ENCODE measurements at regions not wholly inside any gene's neighbourhood (a gene's known extent, or its start where the extent isn't known, plus 50 kb on each side); places are given as distances from the start of the nearest gene placed in this dataset.

DNA sequence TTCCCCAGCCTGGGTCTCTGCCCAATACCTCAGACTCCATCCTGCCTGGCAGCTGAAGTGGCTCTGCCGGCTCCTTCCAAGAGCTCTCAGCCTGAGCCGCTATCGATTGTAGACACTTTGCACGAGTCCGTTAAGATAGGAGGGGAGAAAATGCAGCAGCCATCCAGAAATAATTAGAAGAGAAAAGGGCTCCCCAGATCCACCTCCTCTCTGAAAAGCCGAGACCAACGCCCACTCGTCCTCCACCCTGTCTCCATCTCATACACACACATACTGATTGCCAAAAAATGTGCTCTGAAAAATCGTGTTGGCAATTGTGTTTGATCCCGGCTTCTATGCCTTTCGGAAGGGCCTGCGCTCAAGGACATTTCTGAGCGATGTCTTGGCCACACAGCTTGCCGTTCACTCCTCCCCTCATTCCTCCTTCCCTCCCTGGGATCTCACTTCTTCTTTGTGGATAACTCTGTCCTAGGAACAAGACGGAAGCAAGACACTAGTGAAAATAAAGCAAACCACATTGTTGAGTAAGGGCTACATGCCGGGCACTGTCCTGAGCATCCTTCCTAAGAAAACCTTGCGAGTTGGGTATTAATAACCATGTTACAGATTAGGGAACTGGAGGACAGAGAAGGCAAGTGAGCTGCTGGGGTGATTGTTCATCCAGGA is 372.8 kb upstream of the MYT1L start:
- H3K9me3 Mint-ChIP-seq = no peaks in the 10 kb centered on the region

DNA sequence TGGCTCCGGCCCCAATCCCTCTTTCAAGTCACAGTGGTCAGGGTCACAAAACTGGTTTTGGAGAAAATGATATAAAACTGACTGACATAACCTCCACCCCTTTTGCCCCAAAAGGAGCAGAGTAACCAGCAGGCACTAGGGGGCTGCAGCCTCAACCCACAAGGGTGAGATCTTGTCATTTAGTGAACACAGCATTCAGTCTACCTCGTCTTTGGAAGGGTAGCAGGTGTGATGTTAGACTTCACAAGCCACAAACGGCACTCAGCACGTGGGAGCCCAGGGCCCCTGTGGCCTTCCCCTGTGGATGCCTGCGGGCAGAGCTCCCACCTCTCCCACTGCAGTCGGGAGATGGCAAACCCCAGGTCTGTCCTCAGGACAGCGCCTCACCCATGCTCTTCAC is 372.1 kb upstream of the MYT1L start:
- no peaks in the 10 kb centered on the region for H3K27me3 Mint-ChIP-seq
- H3K4me1 Mint-ChIP-seq = peaks cover 3% of the 10 kb centered on the region
- no peaks in the 10 kb centered on the region for H3K36me3 Mint-ChIP-seq
- no peak overlapping the region for H3K4me3 Mint-ChIP-seq
- H3K9me3 Mint-ChIP-seq = no peaks in the 10 kb centered on the region
- no peak overlapping the region for H3K27ac Mint-ChIP-seq

More for the DNA sequence above, 372.8 kb upstream of the MYT1L start:
- Mint-ChIP-seq H3K36me3 (no peaks in the 10 kb centered on the region), H3K4me1 (peaks cover 3% of the 10 kb centered on the region), H3K4me3 (no peak overlapping the region), H3K27me3 (no peaks in the 10 kb centered on the region), H3K27ac (no peak overlapping the region)

DNA sequence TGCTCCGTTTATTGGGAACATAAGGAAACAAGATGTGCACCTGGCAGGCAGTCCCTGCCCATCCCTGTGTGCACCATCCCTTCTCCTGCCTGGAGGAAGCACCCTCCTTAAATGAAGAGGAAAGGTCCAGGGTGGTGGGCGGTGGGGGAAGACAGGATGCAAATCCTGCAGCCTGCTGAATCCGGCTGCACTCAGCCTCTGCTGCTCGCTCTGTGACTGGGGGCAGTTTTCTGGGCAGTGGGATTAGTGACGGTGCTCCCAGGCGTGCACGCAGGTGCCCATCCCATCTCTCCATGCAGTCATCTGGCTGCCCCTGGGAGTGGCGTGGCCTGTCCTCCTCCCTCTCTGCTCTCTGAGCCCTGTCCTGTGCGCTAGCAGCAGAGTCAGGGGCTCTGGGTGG is 371.3 kb upstream of the MYT1L start:
- Mint-ChIP-seq H3K4me3 (no peak overlapping the region), H3K27ac (no peak overlapping the region), H3K36me3 (no peaks in the 10 kb centered on the region), H3K9me3 (no peaks in the 10 kb centered on the region), H3K27me3 (no peaks in the 10 kb centered on the region), H3K4me1 (peaks cover 3% of the 10 kb centered on the region)

DNA sequence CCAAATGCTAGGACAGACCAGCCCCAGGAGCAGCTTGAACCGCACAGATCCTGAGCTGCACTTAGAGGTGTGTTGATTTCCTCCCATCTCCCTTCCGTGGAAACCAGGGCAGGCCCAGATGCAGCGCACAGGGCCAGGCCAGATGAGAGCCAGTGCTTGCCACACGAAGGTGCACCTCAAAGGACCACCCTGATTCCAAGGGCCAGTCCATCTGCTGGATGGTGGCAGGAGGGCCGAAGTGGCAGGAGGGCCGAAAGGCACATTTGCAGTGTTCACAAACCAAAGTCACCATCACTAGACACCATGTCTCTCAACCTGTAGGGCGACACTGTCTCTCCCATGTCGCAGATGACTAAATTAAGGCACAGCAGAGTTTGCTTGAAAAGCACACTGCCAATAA is 370.7 kb upstream of the MYT1L start:
- Mint-ChIP-seq H3K27ac (no peak overlapping the region), H3K9me3 (no peaks in the 10 kb centered on the region), H3K4me3 (no peak overlapping the region), H3K27me3 (no peaks in the 10 kb centered on the region), H3K36me3 (no peaks in the 10 kb centered on the region), H3K4me1 (peaks cover 3% of the 10 kb centered on the region)

DNA sequence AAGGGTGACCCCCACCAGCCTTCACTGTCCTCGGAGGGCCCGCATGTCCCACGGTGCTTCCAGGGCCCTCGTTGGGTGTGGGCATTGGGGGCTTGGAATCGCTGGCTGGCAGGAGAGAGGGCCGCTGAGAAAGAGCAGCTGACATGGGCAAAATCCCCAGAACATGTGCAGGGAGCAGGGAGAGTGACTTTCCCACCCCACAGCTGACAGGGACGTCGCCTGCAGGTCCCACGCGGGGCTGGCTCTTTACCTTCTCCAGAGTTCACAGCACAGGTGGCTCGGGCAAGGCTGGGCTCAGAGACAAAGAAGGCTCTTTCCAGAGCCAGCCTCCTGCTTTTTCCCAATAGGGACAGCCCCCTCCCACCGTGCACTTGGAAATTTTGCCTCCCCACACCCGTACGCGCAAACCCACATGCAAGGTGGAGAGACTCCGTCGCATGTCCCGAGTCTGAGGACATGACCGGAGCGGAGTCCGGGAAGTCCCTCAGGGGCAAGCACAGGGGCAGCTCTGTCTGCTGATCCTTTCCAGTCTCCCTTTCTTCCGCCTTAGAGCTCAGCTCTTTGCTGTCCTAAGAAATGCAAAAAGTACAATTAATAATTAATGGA is 370.2 kb upstream of the MYT1L start:
- Mint-ChIP-seq H3K4me3 (no peak overlapping the region), H3K9me3 (no peaks in the 10 kb centered on the region), H3K4me1 (peaks cover 3% of the 10 kb centered on the region), H3K36me3 (no peaks in the 10 kb centered on the region), H3K27me3 (no peaks in the 10 kb centered on the region), H3K27ac (no peak overlapping the region)

DNA sequence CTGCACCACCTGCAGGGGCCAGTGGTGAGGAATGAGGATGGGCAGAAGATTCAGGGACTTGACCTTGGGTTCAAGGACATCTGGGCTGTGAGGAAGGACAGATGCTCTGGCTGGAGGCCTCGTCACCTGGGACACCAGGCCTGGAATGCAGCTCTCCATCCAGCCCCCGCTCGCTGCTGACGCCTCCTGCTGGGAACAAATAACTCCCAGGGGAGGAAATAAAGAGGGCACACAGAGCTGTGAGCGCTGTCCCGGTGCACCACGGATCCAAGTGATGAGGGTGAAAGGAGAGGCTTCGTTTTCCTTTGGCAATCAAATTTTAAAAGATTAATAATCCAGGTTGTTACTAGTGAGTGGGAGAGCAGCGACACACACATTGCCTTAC is 368.0 kb upstream of the MYT1L start:
- H3K36me3 Mint-ChIP-seq = no peaks in the 10 kb centered on the region
- no peak overlapping the region for H3K4me3 Mint-ChIP-seq
- H3K27ac Mint-ChIP-seq = no peak overlapping the region
- no peaks in the 10 kb centered on the region for H3K4me1 Mint-ChIP-seq
- H3K27me3 Mint-ChIP-seq = no peaks in the 10 kb centered on the region
- no peaks in the 10 kb centered on the region for H3K9me3 Mint-ChIP-seq

DNA sequence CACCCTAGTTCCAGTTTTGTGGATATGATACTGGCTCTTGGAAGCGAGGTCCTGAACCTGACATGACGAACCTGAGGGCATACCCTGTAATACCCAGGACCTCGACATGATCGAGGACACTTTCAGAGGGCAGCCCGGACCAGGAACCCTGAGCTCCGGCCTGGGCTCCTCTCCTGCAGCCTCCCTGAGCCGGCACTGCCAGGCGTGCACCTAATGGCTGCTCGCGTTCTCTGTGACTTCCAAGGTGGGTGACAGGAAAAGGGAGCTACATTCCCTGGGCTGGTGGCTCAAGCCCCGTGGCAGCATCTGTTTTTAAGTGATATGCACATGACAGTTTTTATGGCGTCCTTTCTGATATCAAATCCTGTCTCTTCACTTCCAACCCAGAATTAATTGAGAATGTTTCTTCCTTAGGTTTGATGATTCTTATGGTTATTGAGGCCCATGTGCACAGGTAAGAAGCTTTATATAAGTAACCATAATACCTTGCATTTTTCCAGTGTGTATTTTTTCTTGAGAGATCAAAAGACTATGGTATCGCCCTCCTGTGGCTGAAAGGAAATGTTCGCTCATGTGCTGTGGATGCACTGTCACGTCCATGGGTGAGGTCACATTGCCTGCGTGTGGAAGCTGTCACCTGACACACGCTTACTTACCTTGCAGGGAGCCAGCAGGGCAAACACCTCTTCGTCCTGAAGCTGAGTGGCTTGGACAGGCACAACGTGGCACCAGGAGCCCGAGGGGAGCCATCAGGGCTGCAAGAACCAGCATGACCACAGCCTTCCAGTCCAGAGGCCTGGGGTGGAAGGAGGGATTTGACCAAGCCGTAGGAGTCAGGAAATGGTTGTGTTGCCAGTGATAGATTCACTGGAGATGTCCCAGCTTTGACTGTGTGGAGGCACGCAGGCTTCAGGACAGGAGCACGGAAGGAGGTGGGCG is 367.4 kb upstream of the MYT1L start:
- Mint-ChIP-seq H3K36me3 (no peaks in the 10 kb centered on the region), H3K4me3 (no peak overlapping the region), H3K4me1 (no peaks in the 10 kb centered on the region), H3K9me3 (no peaks in the 10 kb centered on the region), H3K27me3 (no peaks in the 10 kb centered on the region), H3K27ac (no peak overlapping the region)

GRCh38 chr2:2696733-2697455 is 365.8 kb upstream of the MYT1L start:
- H3K27me3 Mint-ChIP-seq = no peaks in the 10 kb centered on the region
- H3K27ac Mint-ChIP-seq = no peak overlapping the region
- no peaks in the 10 kb centered on the region for H3K4me1 Mint-ChIP-seq
- no peak overlapping the region for H3K4me3 Mint-ChIP-seq
- H3K9me3 Mint-ChIP-seq = no peaks in the 10 kb centered on the region
- H3K36me3 Mint-ChIP-seq = no peaks in the 10 kb centered on the region

GRCh38 chr2:2696325-2696724 is 365.2 kb upstream of the MYT1L start:
- no peak overlapping the region for H3K27ac Mint-ChIP-seq
- H3K4me1 Mint-ChIP-seq = peaks cover 1% of the 10 kb centered on the region
- H3K4me3 Mint-ChIP-seq = no peak overlapping the region

GRCh38 chr2:2694746-2695145 is 363.7 kb upstream of the MYT1L start:
- Mint-ChIP-seq H3K9me3 (no peaks in the 10 kb centered on the region), H3K4me3 (no peak overlapping the region), H3K27me3 (no peaks in the 10 kb centered on the region), H3K36me3 (no peaks in the 10 kb centered on the region), H3K4me1 (peaks cover 14% of the 10 kb centered on the region), H3K27ac (no peak overlapping the region)

More at GRCh38 chr2:2696325-2696724, 365.2 kb upstream of the MYT1L start:
- no peaks in the 10 kb centered on the region for H3K36me3 Mint-ChIP-seq
- no peaks in the 10 kb centered on the region for H3K9me3 Mint-ChIP-seq
- no peaks in the 10 kb centered on the region for H3K27me3 Mint-ChIP-seq

GRCh38 chr2:2692599-2693389 is 361.7 kb upstream of the MYT1L start:
- Mint-ChIP-seq H3K36me3 (no peaks in the 10 kb centered on the region), H3K4me3 (no peak overlapping the region), H3K27ac (no peak overlapping the region), H3K4me1 (peaks cover 33% of the 10 kb centered on the region), H3K27me3 (no peaks in the 10 kb centered on the region), H3K9me3 (no peaks in the 10 kb centered on the region)

GRCh38 chr2:2691419-2691818 is 360.3 kb upstream of the MYT1L start:
- no peaks in the 10 kb centered on the region for H3K9me3 Mint-ChIP-seq

DNA sequence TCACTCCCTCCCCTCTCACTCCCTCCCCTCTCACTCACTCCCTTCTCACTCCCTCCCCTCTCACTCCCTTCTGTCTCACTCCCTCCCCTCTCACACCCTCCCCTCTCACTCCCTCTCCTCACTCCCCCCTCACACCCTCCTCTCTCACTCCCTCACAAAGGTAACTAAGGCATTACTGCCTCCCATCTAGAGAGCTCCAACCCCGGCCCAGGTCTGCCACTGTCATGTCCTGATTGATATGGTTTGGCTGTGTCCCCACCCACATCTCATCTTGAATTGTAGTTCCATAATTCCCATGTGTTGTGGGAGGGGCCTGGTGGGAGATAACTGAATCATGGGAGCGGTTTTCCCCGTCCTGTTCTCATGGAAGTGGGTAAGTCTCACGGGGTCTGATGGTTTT is 359.9 kb upstream of the MYT1L start:
- Mint-ChIP-seq H3K4me1 (peaks cover 43% of the 10 kb centered on the region), H3K4me3 (no peak overlapping the region), H3K9me3 (no peaks in the 10 kb centered on the region), H3K36me3 (no peaks in the 10 kb centered on the region), H3K27ac (no peak overlapping the region), H3K27me3 (no peaks in the 10 kb centered on the region)

More at GRCh38 chr2:2691419-2691818, 360.3 kb upstream of the MYT1L start:
- Mint-ChIP-seq H3K27me3 (no peaks in the 10 kb centered on the region), H3K27ac (no peak overlapping the region), H3K4me3 (no peak overlapping the region), H3K36me3 (no peaks in the 10 kb centered on the region), H3K4me1 (peaks cover 39% of the 10 kb centered on the region)

- Mint-ChIP-seq H3K36me3 (no peaks in the 10 kb centered on the region), H3K27me3 (no peaks in the 10 kb centered on the region), H3K9me3 (no peaks in the 10 kb centered on the region), H3K4me1 (peaks cover 60% of the 10 kb centered on the region), H3K4me3 (no peak overlapping the region), H3K27ac (no peak overlapping the region)
Measured at GRCh38 chr2:2689306-2689705, 358.2 kb upstream of the MYT1L start.

- H3K36me3 Mint-ChIP-seq = no peaks in the 10 kb centered on the region
- H3K4me1 Mint-ChIP-seq = peaks cover 65% of the 10 kb centered on the region
- H3K4me3 Mint-ChIP-seq = no peak overlapping the region
- H3K27ac Mint-ChIP-seq = no peak overlapping the region
- H3K27me3 Mint-ChIP-seq = no peaks in the 10 kb centered on the region
- no peaks in the 10 kb centered on the region for H3K9me3 Mint-ChIP-seq
Measured at GRCh38 chr2:2688254-2688653, 357.2 kb upstream of the MYT1L start.
